SKM-1 (cell line): ENCODE measurements at regions not wholly inside any gene's neighbourhood (a gene's known extent, or its start where the extent isn't known, plus 50 kb on each side); places are given as distances from the start of the nearest gene placed in this dataset.

Experiments
- DNase-seq: peaks from one replicate; lab custom pipeline; 2025; ENCODE audit not compliant: unreplicated experiment; lab: John Stamatoyannopoulos, UW

GRCh38 chr1:38128511-38128910 is 81.9 kb upstream of the POU3F1 start:
- DNase-seq, result no peak

GRCh38 chr1:38127428-38127827 is 80.8 kb upstream of the POU3F1 start:
- DNase-seq, result no peak

- no peak for DNase-seq
Measured at GRCh38 chr1:38126970-38127369, 80.4 kb upstream of the POU3F1 start.

- DNase-seq, result no peak
Measured at GRCh38 chr1:38125837-38126520, 79.4 kb upstream of the POU3F1 start.

GRCh38 chr1:38125016-38125415 is 78.4 kb upstream of the POU3F1 start:
- no peak for DNase-seq

- no peak for DNase-seq
Measured at GRCh38 chr1:38123356-38124135, 77.0 kb upstream of the POU3F1 start.

- DNase-seq, result no peak
Measured at GRCh38 chr1:38121231-38121680, 74.7 kb upstream of the POU3F1 start.

GRCh38 chr1:38120552-38121230 is 74.1 kb upstream of the POU3F1 start:
- DNase-seq, result no peak

- DNase-seq, result no peak
Measured at GRCh38 chr1:38118976-38119375, 72.4 kb upstream of the POU3F1 start.

GRCh38 chr1:38117444-38117887 is 70.9 kb upstream of the POU3F1 start:
- DNase-seq, result no peak

GRCh38 chr1:38115682-38116202 is 69.1 kb upstream of the POU3F1 start:
- no peak for DNase-seq

- no peak for DNase-seq
Measured at GRCh38 chr1:38115226-38115625, 68.6 kb upstream of the POU3F1 start.

- no peak for DNase-seq
Measured at GRCh38 chr1:38114241-38115026, 67.8 kb upstream of the POU3F1 start.

- DNase-seq, result no peak
Measured at GRCh38 chr1:38113159-38113666, 66.6 kb upstream of the POU3F1 start.

GRCh38 chr1:38111589-38111988 is 65.0 kb upstream of the POU3F1 start:
- no peak for DNase-seq

- no peak for DNase-seq
Measured at GRCh38 chr1:38105267-38105666, 58.7 kb upstream of the POU3F1 start.

GRCh38 chr1:38102636-38103035 is 56.0 kb upstream of the POU3F1 start:
- DNase-seq, result no peak

GRCh38 chr1:38101037-38101785 is 54.6 kb upstream of the POU3F1 start:
- DNase-seq, result no peak

- no peak for DNase-seq
Measured at GRCh38 chr1:38098101-38098847, 51.7 kb upstream of the POU3F1 start.
